Cardiac muscle cell (in vitro differentiated cells and primary cell): ENCODE measurements at regions not wholly inside any gene's neighbourhood (a gene's known extent, or its start where the extent isn't known, plus 50 kb on each side); places are given as distances from the start of the nearest gene placed in this dataset.

Source experiments
- DNase-seq, 2 donors: peaks; one replicate each; pipeline versions ENCODE4 v3.0.0 to v3.0.0-alpha.2; 2010 to 2017; ENCODE audit warnings: low read depth in 1 of 2, low spot score in 1 of 2
- H3K27ac ChIP-seq: fragments of 200-600 bp; sonication (generic); 2 replicates; pipeline ENCODE4 v1.5.1; 2016
- H3K27me3 ChIP-seq: fragments of 200-600 bp; sonication (generic); 2 replicates; pipeline ENCODE4 v1.6.0; 2016; ENCODE audit warnings: control low read depth
- H3K36me3 ChIP-seq: fragments of 200-600 bp; sonication (generic); 2 replicates; pipeline ENCODE4 v1.5.1; 2016; ENCODE audit warnings: control low read depth
- H3K4me1 ChIP-seq: fragments of 200-600 bp; sonication (generic); 2 replicates; pipeline ENCODE4 v1.8.1; 2017; ENCODE audit warnings: low read depth, mild to moderate bottlenecking, mixed run types
- H3K4me3 ChIP-seq: fragments of 200-600 bp; sonication (generic); 2 replicates; pipeline ENCODE4 v1.5.1; 2016; ENCODE audit warnings: mild to moderate bottlenecking
- H3K9me3 ChIP-seq: fragments of 200-600 bp; sonication (generic); 2 replicates; pipeline ENCODE4 v1.5.1; 2017; ENCODE audit warnings: low read depth, mild to moderate bottlenecking, control low read depth
- TF ChIP-seq, protein P1 (sequence below): IDR thresholded peaks from 2 replicates; pipeline ENCODE4 v1.5.1; 2012; ENCODE audit warnings: low read depth, mild to moderate bottlenecking, low read length

- H3K36me3 ChIP-seq: no peaks in the 10 kb centered on the region
- H3K4me3 ChIP-seq: no peak overlapping the region
- DNase-seq: no peak
- H3K4me1 ChIP-seq: no peaks in the 10 kb centered on the region
- H3K9me3 ChIP-seq: no peaks in the 10 kb centered on the region
- H3K27ac ChIP-seq: no peak overlapping the region
- H3K27me3 ChIP-seq: peaks cover 8% of the 10 kb centered on the region
- TF ChIP-seq, protein P1, sequence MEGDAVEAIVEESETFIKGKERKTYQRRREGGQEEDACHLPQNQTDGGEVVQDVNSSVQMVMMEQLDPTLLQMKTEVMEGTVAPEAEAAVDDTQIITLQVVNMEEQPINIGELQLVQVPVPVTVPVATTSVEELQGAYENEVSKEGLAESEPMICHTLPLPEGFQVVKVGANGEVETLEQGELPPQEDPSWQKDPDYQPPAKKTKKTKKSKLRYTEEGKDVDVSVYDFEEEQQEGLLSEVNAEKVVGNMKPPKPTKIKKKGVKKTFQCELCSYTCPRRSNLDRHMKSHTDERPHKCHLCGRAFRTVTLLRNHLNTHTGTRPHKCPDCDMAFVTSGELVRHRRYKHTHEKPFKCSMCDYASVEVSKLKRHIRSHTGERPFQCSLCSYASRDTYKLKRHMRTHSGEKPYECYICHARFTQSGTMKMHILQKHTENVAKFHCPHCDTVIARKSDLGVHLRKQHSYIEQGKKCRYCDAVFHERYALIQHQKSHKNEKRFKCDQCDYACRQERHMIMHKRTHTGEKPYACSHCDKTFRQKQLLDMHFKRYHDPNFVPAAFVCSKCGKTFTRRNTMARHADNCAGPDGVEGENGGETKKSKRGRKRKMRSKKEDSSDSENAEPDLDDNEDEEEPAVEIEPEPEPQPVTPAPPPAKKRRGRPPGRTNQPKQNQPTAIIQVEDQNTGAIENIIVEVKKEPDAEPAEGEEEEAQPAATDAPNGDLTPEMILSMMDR: no peak
Observed at GRCh38 chr1:36689992-36690391, 207.3 kb upstream of the CSF3R start.

- H3K27me3 ChIP-seq: peaks cover 8% of the 10 kb centered on the region
- no peak overlapping the region for H3K27ac ChIP-seq
- DNase-seq: no peak
- no peaks in the 10 kb centered on the region for H3K9me3 ChIP-seq
- H3K4me1 ChIP-seq: no peaks in the 10 kb centered on the region
- TF ChIP-seq, protein P1: no peak
- no peaks in the 10 kb centered on the region for H3K36me3 ChIP-seq
- H3K4me3 ChIP-seq: no peak overlapping the region
Observed at GRCh38 chr1:36687312-36687711, 204.6 kb upstream of the CSF3R start.

- no peaks in the 10 kb centered on the region for H3K4me1 ChIP-seq
- no peak for DNase-seq
- TF ChIP-seq, protein P1: no peak
- no peaks in the 10 kb centered on the region for H3K36me3 ChIP-seq
- no peak overlapping the region for H3K4me3 ChIP-seq
- H3K9me3 ChIP-seq: no peaks in the 10 kb centered on the region
- peaks cover 6% of the 10 kb centered on the region for H3K27me3 ChIP-seq
- H3K27ac ChIP-seq: no peak overlapping the region
Observed at GRCh38 chr1:36675931-36676562, 193.3 kb upstream of the CSF3R start.

- Histone ChIP-seq H3K4me3 (no peak overlapping the region), H3K36me3 (no peaks in the 10 kb centered on the region), H3K27ac (no peak overlapping the region), H3K4me1 (no peaks in the 10 kb centered on the region), H3K9me3 (no peaks in the 10 kb centered on the region), H3K27me3 (no peaks in the 10 kb centered on the region)
- no peak for DNase-seq
- TF ChIP-seq, protein P1: no peak
Observed at GRCh38 chr1:36675106-36675505, 192.4 kb upstream of the CSF3R start.

- H3K27ac ChIP-seq: no peak overlapping the region
- DNase-seq: no peak
- H3K27me3 ChIP-seq: no peaks in the 10 kb centered on the region
- H3K4me3 ChIP-seq: no peak overlapping the region
- H3K4me1 ChIP-seq: no peaks in the 10 kb centered on the region
- H3K9me3 ChIP-seq: no peaks in the 10 kb centered on the region
- H3K36me3 ChIP-seq: no peaks in the 10 kb centered on the region
- TF ChIP-seq, protein P1: no peak
Observed at GRCh38 chr1:36673202-36673601, 190.5 kb upstream of the CSF3R start.
